Eye (tissue), 1 donor: ENCODE measurements at regions not wholly inside any gene's neighbourhood (a gene's known extent, or its start where the extent isn't known, plus 50 kb on each side); places are given as distances from the start of the nearest gene placed in this dataset.
"Not testable (repeated sequence)": the region's sequence is repeated elsewhere in the genome, so short reads cannot be mapped to it uniquely, and the experiment has no call there.

Experiments
- DNase-seq: peaks from one replicate; pipeline ENCODE4 v3.0.0-alpha.2; 2015

DNA sequence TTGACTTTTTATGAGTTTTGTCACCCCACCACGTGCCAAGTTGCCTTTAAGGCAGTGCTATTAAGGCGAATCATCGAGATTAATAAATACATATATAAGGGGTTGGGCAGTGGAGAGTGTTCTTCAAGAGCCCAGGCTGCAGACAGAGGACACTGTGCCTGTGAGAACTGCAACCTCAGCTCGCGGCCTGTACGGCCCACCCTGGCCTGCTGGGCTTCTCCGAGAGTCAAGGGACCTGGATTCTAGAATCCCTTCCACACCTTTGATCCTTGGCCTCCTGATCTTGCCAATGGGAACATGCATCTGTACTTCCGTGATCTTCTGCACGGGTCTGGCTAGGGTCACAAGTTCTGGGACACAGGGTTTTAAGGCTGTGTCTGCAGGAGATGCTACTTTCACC is 54.5 kb downstream of the IRX5 start:
- no peak for DNase-seq

DNA sequence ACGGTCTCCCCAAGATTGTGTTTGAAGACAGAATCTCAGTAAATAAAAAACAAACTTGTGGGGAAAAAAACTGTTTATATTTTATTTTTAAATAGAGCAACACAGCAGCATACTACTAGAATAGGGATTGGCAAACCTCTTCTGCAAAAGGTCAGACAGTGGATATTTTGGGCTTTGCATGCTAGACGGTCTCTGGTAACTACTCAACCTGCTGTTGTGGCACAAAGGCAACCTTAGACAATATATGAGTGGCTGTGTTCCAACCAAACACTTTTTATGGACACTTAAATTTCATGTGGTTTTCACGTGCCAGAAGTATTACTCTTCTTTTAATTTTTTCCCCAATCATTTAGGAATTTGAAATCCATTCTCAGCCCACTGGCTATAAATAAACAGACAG is 55.0 kb downstream of the IRX5 start:
- no peak for DNase-seq

DNA sequence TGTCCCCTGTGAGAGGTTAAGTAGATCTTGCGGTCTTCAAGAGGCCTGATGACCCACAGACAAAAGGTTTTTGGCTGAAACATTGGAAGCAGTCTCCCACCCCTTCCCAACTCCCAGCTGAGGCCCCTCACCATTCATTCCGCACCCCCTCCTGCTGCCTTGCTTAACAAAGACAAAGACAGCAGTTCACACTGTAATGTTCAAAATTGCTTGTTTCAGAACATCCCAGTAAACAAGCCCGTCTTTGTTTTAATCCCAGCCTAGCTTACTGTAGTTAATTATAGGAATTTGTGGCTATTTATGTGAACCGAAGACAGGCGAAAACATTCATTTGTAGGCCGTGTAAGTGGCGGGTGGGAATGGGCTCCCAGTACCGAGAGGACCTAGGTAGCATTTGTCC is 55.7 kb downstream of the IRX5 start:
- DNase-seq, result peak; percentile 54

DNA sequence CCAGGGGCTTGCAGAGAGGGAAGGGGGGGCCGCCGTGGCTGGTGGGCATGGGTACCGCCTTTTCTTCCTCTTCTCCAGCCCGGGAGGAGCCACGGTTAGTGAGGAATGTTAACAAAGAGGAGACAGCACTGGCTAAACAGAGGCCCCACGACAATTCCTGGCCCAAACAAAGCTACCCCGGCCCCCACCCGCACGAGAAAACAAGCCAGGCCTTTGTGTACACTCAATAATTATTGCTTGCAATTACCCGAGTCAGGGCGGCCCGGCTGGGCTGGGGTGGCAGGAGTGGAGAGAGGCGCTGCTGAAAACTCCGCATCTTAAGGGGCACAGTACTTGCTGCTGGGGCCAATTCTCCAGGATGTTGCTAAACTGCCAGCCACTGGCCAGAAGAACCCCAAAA is 56.4 kb downstream of the IRX5 start:
- peak; percentile 76 for DNase-seq

DNA sequence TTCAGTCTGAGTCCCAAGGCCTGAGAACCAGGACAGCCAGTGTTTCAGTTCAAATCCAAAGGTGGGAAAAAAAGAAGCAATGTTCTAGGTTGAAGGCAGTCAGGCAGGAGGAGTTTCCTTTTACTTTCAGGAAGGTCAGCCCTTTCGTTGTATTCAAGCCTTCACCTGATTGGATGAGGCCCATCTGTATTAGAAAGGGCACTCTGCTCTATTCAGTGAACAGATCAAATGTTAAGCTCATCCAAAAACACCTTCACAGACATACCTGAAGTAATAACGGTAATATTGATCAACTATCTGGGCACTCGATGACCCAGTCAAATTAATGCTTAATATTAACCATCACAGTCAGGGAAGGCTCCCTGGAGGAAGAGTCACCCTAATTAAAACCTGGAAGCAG is 60.9 kb downstream of the IRX5 start:
- DNase-seq, result no peak

DNA sequence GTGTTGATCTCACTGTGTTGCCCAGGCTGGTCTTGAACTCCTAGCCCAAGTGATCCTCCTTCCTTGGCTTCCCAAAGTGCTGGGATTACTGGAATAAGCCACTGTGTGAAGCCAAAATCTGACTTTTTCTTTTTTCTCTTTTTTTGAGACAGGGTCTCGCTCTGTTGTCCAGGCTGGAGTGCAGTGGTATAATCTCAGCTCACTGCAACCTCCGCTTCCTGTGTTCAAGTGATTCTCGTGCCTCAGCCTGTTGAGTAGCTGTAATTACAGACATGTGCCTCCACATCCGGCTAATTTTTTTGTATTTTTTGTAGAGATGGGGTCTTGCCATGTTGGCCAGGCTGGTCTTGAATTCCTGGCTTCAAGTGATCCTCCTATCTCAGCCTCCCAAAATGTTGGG is 61.3 kb downstream of the IRX5 start:
- not testable (repeated sequence) for DNase-seq

DNA sequence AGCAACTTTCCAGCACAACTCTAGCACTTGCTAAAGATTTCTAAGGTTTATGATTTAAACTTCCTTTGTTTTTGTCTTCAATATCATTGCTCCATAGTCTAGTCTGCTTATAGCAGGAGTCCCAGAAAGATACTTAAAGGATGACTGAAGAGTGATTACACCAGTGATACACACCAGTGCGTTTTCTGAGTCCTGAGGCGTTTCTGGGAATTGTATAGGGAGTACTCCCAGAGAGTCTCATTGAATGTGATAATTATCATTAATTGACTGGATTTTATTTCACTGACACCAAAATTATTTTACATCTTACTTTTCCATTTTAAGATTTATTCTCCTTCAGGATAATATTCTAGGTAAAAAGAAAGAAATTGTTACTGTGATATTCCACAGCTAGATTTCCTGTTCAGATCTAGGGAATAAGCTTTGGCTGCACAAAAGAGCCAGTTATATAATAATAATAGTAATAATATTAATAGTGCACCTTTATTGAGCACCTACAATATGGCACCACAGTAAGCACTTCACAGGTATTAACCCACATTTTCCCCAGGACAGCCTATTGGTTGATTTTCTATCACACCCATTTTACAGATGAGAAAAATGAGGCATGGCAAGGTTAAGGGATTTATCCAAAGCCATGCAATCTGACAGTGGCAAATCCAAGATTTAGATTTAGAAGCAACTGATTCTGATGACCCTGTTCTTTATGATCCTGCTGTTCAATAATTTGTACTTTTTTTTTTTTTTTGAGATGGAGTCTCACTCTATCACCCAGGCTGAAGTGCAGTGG is 62.6 kb downstream of the IRX5 start:
- no peak for DNase-seq

DNA sequence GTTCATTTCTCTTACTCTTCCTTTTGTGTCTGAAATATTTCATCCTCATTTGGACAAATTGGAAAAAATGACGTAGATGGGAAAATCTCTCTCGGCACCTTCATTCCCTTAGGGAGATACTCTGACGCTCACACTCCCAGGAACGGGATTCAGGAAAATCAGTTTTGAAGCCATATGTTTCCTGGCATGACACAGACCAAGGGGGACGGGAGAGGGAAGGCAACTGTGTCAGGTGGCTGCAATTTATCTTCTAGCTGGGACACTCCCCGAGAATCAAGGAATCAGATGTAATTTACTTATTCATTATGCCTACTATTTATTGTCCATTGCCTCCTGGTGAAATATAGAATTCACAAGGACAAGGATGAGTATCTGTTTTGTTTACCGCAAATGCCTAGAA is 65.5 kb downstream of the IRX5 start:
- no peak for DNase-seq

DNA sequence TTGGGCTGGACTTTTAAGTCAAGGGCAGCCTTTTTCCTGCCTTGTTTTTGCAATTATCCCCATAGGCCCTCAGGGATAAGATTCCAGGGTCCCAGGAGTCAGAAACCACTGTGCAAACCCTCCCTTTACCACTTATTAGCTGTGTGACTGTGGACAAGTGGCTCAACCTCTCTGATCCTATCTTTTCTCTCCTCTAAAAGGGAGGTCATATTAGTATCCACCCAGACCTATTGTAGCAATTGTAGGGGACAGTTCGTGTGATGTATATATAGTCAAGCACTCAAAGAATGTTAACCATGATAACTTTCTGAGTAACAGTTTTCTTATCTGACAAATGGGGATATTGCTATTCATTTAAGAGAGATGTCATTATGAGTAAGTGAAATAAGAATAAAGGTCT is 68.2 kb downstream of the IRX5 start:
- no peak for DNase-seq

DNA sequence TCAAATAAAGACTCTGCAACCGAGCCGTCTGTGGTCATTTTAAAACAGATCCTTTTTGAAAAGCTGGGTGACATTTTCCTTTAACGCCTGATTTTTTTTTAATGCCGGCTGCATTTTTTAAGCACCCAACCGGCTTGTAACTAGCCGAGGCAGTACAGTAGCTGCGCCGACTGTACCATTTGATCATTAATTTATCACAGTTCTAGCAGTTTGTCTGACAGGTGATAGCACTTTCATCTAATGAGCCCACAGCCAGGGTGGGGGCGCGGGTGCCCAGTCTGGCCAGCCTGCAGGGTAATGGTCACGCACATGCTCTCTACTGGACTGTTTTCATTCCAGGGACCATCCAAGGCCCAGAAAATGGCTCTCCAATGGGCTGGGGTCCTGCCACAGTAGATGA is 68.8 kb downstream of the IRX5 start:
- no peak for DNase-seq

DNA sequence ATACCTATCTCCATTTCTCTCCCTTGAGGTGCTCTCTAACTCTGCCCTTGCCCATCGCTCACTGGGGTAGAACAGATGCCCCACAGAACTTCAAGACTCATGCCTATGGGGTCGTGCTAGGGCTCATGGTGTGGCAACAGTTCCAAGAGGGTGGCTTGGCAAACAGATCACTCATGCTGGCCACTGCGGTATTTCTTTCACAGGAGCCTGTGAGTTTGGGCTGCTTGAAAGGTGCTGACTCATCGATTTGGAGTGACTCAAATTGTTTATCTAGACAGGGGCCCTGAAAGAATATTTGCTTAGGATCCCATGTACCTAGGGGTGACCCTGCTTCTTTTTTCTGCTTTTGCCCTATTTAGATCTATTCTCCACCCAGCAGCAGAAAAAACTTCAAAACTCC is 69.9 kb downstream of the IRX5 start:
- no peak for DNase-seq

DNA sequence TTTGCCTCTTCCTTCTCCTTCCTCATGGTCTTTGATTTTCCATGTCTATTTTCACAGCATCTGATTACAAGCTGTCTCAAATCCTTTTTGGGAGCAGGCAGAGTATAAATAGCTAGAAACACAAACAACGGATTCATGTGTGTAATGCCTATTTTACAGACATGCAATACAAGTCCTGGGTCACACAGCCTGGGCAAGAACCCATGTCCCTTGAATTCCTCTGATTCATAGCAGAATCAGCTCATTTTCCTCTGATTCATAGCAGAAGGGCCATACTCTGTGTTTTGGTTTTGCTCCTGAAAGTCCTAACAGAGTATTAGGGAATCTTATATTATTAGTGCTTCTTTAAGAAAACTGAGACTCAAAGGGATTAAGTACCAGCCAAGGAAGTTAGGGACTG is 71.3 kb downstream of the IRX5 start:
- no peak for DNase-seq

DNA sequence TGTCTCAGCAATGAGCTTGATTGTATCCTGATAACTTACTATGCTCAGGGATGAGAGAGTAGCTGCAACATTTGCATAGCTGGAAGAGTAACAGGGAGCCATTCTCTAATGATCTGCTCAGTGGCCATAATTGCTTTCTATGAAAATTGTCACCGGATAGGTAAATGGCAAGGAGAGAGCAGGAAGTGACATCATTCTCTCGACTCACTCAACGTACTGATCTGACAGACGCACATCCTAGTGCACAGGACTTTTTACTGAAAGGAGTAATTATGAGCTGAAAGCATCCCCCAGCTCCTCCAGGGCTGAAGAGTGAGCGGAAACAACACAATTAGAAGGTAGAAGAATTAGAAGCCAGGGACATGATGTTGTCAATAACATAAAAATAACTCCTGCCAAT is 71.8 kb downstream of the IRX5 start:
- DNase-seq, result no peak

DNA sequence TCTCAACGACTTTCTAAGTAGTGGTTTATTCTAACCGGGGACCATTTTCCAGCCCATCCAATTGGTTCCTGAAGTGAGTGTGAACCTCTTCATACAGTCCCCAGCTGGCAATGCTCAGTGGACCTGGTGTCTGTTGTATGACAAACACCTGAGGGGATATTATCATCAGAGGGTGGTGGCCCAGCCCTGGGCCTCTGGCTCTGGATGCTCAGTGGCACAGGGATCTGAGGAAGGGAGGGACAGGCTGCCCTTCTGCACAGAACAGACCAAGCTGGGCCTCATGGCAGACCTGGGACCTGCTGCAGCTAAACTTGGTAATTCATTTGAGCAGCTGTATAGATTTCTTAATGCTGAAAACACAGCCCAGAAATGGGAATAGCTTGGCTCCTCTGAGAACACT is 72.6 kb downstream of the IRX5 start:
- no peak for DNase-seq

DNA sequence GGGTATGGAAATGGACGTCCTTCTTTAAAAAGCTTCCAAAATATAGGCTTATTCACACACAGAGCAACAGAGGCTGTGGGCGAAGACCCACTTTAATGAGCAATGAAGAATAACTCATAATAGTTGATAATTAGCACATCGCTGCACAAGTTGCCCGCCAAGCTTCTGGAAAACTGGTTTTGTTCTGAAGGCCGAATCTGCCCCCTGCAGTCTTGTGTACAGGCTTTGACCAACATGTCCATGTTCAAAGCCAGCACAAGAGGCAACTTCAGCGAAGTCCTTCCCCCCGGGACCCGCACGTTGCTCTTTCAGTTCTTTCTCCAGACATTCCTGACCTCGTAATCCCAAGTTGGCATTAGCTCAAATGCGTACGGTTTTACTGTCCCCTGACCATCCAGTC is 73.3 kb downstream of the IRX5 start:
- no peak for DNase-seq

DNA sequence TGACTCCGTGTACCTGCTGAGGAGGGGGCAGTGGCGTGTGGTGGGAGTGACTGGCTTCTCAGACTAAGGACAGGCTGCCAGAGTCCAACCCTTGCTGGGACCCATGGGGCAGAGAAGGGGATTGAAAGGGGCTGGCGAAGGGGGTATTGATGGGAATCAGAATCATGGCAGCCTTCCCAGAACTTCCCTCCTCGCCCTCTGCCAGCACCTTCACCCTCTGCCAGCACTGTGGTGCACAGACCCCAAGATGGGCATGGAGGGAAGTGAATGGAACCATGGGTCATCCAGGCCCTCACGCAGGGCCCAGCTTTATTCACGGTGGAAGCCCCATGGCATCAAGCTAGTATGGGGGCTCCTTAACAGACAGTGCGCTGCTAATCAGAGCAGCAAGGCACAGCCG is 76.8 kb downstream of the IRX5 start:
- DNase-seq, result no peak

DNA sequence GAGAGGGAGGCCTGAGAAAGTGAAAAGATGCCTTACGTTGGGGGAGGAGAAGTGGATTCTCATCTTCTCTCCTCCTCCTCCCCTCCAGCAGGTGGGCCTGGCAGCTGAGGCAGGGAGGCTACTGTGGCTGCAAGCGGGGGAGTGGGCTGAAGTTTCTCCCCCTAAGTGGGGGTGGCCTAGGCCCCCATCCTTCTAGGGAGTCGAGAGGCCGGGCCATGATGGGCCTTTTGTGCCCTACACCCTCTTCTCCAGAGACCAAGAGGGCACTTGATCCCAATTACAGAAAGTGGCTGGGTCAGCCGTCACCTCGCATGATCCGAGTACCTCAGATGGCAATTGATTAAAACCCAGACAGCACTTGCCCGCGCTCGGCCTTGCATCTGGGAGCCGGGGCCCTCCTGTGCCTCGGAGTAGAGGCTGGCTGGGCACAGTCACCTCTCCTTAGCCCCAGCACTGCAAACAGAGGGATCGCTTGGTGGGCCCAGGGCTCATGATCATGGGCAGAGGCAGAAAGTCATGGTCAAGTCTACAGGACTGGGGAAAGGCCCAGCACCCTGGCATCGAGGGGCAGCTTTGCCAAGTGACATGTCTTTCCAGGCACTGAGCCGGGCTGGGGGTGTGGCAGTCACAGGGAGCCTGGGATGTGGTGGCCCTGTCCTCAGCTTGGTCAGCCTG is 78.3 kb downstream of the IRX5 start:
- no peak for DNase-seq

DNA sequence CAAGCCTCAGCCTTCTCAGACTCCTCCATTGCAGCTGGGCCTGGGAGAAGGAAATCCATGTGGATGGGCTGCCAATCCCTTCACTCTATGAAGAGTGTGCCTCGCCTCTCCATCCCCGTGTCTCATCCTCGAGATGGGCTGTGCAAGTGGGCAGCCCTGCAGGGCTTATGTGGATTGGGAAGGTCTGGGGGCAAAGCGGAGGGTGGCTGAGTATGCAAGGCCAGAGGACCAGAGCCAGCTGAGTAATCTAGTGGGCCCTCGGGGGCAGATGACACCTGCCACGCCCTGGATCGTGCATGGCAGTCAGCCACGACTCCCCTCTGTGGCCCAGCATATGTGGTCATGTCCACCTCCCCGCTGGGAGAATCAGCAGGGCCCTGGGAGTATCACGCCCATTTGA is 78.9 kb downstream of the IRX5 start:
- DNase-seq, result no peak

DNA sequence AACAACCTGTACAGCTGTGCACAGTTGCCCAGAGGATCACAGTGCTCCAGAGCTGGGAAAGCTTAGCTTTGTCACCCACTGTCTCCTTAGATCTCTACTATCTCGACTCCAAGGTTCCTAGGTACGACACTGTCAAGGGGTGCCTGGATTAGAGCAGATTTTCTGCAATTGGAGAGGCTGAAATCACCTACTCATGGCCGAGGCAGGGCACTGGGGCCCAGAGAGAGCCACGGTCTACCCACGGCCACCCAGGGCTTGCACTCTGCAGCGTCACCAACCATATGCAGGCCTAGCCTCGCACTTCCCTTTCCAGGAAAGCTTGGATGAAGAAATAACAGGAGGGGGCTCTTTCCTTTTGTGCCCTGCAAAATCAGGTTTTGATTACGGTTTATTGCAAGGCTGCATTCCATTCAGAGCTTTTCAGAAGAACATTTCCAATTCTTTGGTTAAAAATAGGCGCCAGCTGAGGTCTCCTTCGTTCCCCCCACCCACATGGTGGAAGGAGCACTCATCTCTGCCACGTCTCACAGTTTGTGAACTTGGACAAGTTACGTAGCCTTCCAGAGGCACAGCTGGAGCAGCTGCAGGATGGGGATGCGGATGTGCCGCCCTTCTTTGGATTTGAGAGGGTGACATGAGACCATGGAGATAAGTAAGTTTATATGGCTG is 80.0 kb downstream of the IRX5 start:
- peak; percentile 48 for DNase-seq

DNA sequence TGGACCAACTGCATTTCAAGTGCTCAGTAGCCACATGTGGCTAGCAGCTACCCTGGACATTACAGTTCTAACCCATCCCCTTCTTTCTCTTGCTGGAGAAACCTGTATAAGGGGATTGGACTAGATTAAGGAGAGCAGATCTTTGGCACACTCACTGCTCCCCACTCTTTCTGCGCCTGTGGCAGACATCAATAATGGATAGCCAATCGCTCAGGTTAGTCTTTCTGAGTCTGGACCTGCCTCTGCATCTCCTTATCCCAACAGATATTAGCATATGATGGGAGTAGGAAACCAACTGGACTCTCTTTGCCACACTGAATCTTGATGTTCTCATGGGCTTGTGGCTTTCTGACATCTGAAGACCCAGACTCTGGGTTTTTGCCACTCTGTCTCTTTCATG is 81.7 kb downstream of the IRX5 start:
- no peak for DNase-seq

DNA sequence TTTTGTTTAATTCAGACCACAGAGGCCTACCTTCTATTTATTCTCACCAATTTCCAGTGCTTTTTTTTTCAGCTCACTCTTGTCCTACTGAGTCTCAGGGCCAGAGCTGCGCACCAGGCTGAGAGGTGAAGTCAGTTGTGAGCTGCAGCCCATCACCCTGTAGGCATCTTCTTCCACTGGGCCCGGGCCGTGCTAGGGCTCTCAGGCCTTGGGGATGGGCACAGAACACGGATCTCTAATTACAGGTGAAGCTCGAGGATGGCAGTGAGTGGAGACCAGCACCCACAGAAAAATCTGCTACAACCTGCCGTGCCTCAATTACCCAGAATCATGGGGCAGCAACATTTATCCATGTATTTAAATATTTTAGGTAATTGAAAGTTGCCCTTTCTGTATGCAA is 82.1 kb downstream of the IRX5 start:
- DNase-seq, result no peak

DNA sequence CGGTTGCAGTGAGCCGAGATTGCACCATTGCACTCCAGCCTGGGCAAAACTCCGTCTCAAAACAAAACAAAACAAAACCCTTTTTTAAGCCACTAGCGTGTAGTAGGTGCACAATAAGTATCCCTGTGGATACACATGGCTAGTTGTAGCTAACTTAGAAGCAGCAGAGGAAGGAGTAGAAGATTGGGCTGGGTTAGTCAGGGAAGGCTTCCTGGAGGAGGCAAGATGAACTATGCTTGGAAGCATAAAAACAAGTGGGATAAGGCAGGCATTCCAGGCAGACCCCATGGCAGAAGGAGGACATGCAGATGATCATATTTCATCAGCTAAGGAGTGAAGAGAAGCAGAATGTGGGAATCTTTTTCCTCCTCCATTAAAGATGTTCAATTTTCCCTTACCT is 83.4 kb downstream of the IRX5 start:
- DNase-seq, result no peak

DNA sequence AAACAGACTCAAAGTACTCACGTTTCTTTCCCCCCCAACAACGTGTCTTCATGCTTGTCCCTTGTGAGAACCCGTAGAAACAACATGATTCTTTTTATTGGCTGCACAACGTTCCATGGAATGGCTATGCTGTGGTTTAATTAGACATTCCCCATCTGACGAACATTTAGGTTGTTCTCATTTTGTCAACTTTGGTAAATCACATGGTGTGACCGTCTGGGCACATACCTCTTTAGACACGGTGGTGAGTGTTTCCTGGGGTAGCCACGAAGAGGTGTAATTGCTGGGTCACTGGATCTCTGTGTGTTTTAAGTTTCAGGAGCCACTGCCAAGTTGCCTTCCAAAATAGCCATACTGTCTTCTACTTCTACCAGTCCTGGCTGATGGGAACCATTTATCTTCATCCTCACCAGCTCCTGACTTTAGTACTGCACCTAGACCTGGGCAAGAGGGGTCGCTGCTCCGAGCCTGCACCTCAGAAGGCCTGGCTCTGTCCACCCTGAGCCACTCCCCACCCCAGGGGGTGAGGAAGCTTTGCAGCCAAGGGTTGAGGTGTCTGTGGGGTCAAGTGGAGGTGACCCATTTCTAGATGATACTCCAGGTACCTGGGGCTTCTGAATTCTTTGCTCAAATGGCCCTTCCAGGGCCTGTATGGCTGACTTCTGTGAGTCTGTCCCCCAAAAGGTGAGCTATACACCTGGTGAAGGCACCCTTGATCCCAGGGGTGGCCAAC is 84.7 kb downstream of the IRX5 start:
- DNase-seq, result no peak

DNA sequence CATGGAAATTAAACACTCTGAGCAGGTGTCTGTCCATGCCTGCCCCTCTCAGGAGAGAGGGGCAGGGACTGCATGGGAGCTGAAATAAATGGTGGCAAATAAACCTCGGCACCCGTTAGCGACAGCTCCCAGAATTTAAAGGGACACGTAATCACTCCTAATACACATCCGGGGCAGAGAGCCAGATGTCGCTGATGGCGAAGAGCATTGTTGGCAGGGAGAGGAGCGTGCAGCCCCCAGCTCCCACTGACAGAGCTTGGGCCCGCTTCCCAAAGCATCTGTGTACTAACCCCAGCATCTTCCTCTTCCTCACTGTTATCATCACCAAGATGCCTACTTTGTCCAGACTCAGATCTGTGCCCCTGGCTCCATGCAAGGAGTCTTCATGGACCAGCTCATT is 85.8 kb downstream of the IRX5 start:
- DNase-seq, result no peak
